PC-3 (cell line): ENCODE measurements at regions not wholly inside any gene's neighbourhood (a gene's known extent, or its start where the extent isn't known, plus 50 kb on each side); places are given as distances from the start of the nearest gene placed in this dataset.
"Not testable (repeated sequence)": the region's sequence is repeated elsewhere in the genome, so short reads cannot be mapped to it uniquely, and the experiment has no call there.

Source experiments
- CTCF ChIP-seq: fragments of 300-600 bp; sonication (generic); conservative IDR thresholded peaks from 2 replicates; pipeline ENCODE4 v1.5.1; 2017; ENCODE audit warnings: antibody characterized with exemption, low read depth, mild to moderate bottlenecking, low read length
- EZH2 ChIP-seq: fragments of 300-600 bp; sonication (generic); IDR thresholded peaks from one replicate; pipeline ENCODE4 v1.6.1; 2017; ENCODE audit warnings: antibody characterized with exemption, mild to moderate bottlenecking, low read length; ENCODE audit not compliant: unreplicated experiment

DNA sequence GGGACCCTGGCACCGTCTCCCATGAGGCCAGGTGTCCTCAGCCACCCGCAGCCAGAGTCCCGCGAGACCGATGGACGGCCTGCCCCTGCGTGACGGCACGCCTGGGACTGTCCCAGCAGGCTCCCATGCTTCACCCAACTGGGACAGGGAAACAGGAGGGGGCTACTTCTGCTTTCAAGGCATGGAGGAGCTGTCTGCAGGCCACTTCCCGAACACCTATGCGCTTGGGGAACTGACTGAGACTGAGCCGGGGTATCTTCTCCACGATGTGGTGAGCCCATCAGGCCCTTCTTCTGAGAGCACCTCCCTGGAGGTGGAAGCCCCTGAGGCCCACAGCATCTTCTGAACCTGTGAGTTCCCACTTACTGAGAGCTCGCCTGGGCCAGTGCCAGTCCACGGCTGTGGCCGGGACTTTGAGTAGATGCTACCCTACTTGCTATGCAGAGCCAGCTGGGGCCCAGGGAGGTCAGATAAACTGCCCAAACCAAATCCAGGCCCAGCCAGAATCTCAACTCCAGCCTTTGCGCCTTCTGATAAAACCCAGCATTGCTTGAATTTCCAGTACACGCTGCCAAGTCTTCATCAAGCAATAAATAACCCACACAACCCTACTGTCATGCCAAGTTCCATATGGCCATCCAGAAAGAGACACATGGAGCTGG, 85.4 kb upstream of the METTL9 start:
- TF ChIP-seq CTCF, EZH2: not testable (repeated sequence)
